Activated B cell treated with CpG ODN at 0.5 μM for 24 hours (primary cell): ENCODE measurements at regions not wholly inside any gene's neighbourhood (a gene's known extent, or its start where the extent isn't known, plus 50 kb on each side); places are given as distances from the start of the nearest gene placed in this dataset.
"Not testable (repeated sequence)": the region's sequence is repeated elsewhere in the genome, so short reads cannot be mapped to it uniquely, and the experiment has no call there.

Experiments
- ATAC-seq: fragments of 200-7000 bp; cut with Tn5 transposase; one replicate; pipeline ENCODE4 v1.10.0; 2021; ENCODE audit warnings: low read depth, mild to moderate bottlenecking, moderate library complexity
- CTCF ChIA-PET: fragments of 350-600 bp; sonication (Branson Sonifier 250); formaldehyde crosslinking; loops from one replicate; lab custom pipeline; 2021; ENCODE audit warnings: antibody characterized with exemption; lab: Charles Lee
- POLR2A ChIA-PET: fragments of 350-600 bp; sonication (Branson Sonifier 250); formaldehyde crosslinking; loops from one replicate; lab custom pipeline; 2021; ENCODE audit warnings: antibody characterized with exemption; lab: Charles Lee
- DNase-seq: peaks from one replicate; pipeline ENCODE4 v3.0.0; 2022
- H3K27ac Mint-ChIP-seq: one replicate; pipeline ENCODE4 v1.8.0; 2020; ENCODE audit warnings: mixed read lengths
- H3K27me3 Mint-ChIP-seq: one replicate; pipeline ENCODE4 v1.8.0; 2021; ENCODE audit warnings: mixed read lengths
- H3K36me3 Mint-ChIP-seq: one replicate; pipeline ENCODE4 v1.8.0; 2021; ENCODE audit warnings: low read depth, mixed read lengths
- H3K4me1 Mint-ChIP-seq: one replicate; pipeline ENCODE4 v1.8.0; 2021; ENCODE audit warnings: mixed read lengths
- H3K4me3 Mint-ChIP-seq: one replicate; pipeline ENCODE4 v1.8.0; 2020; ENCODE audit warnings: mild to moderate bottlenecking, mixed read lengths
- H3K9me3 Mint-ChIP-seq: one replicate; pipeline ENCODE4 v1.8.0; 2020; ENCODE audit warnings: mixed read lengths
- CTCF ChIP-seq: fragments of 200-600 bp; IDR thresholded peaks from one replicate; pipeline ENCODE4 v1.8.0; 2022; ENCODE audit warnings: antibody characterized with exemption, mild to moderate bottlenecking
- intact Hi-C: fragments of 100-400 bp; cut with micrococcal nuclease; formaldehyde crosslinking; loops from one replicate; pipeline ENCODE4 v1.15.1; 2024

GRCh38 chr1:65552484-65552883, 132.0 kb downstream of the LEPR start:
- intact Hi-C loops, ATAC-seq, H3K27ac Mint-ChIP-seq, H3K27me3 Mint-ChIP-seq, H3K4me1 Mint-ChIP-seq, CTCF ChIA-PET, H3K4me3 Mint-ChIP-seq, H3K36me3 Mint-ChIP-seq, DNase-seq, POLR2A ChIA-PET: not testable (repeated sequence)
- peaks cover 14% of the 10 kb centered on the region for H3K9me3 Mint-ChIP-seq

GRCh38 chr1:65554086-65554764, 133.8 kb downstream of the LEPR start:
- H3K4me3 Mint-ChIP-seq, ATAC-seq, H3K27me3 Mint-ChIP-seq, H3K27ac Mint-ChIP-seq, CTCF ChIA-PET, DNase-seq, H3K36me3 Mint-ChIP-seq, H3K4me1 Mint-ChIP-seq, intact Hi-C loops, POLR2A ChIA-PET: not testable (repeated sequence)
- peaks cover 14% of the 10 kb centered on the region for H3K9me3 Mint-ChIP-seq

- no peak overlapping the region for H3K4me3 Mint-ChIP-seq
- H3K27ac Mint-ChIP-seq, result no peak overlapping the region
- TF ChIP-seq CTCF, result no peak
- intact Hi-C loops, result no loop called here
- H3K36me3 Mint-ChIP-seq, result no peaks in the 10 kb centered on the region
- ChIA-PET CTCF (no interaction called here), POLR2A (no interaction called here)
- ATAC-seq (no peak), DNase-seq (no peak)
- H3K27me3 Mint-ChIP-seq, result no peaks in the 10 kb centered on the region
- no peaks in the 10 kb centered on the region for H3K4me1 Mint-ChIP-seq
- peaks cover 14% of the 10 kb centered on the region for H3K9me3 Mint-ChIP-seq
Measured at GRCh38 chr1:65554829-65555228, 134.4 kb downstream of the LEPR start.

GRCh38 chr1:65558215-65558614, 137.7 kb downstream of the LEPR start:
- CTCF ChIA-PET, result no interaction called here
- no peak for ATAC-seq
- no peak overlapping the region for H3K27ac Mint-ChIP-seq
- peaks cover 6% of the 10 kb centered on the region for H3K9me3 Mint-ChIP-seq
- no peak for TF ChIP-seq CTCF
- no peaks in the 10 kb centered on the region for H3K36me3 Mint-ChIP-seq
- H3K4me1 Mint-ChIP-seq, result no peaks in the 10 kb centered on the region
- DNase-seq, result no peak
- no peak overlapping the region for H3K4me3 Mint-ChIP-seq
- POLR2A ChIA-PET, result no interaction called here
- intact Hi-C loops, result no loop called here
- H3K27me3 Mint-ChIP-seq, result no peaks in the 10 kb centered on the region

- Mint-ChIP-seq H3K27me3 (no peaks in the 10 kb centered on the region), H3K27ac (no peak overlapping the region), H3K4me1 (no peaks in the 10 kb centered on the region), H3K36me3 (no peaks in the 10 kb centered on the region), H3K9me3 (peaks cover 3% of the 10 kb centered on the region), H3K4me3 (no peak overlapping the region)
- TF ChIP-seq CTCF, result no peak
- CTCF ChIA-PET, result no interaction called here
- ATAC-seq, result no peak
- no peak for DNase-seq
- POLR2A ChIA-PET, result no interaction called here
- intact Hi-C loops, result no loop called here
Measured at GRCh38 chr1:65564493-65564892, 144.0 kb downstream of the LEPR start.

- Mint-ChIP-seq H3K36me3 (no peaks in the 10 kb centered on the region), H3K4me3 (no peak overlapping the region), H3K4me1 (no peaks in the 10 kb centered on the region), H3K27ac (no peak overlapping the region), H3K27me3 (no peaks in the 10 kb centered on the region), H3K9me3 (peaks cover 3% of the 10 kb centered on the region)
- ATAC-seq, result no peak
- intact Hi-C loops, result no loop called here
- CTCF ChIA-PET, result no interaction called here
- TF ChIP-seq CTCF, result no peak
- POLR2A ChIA-PET, result no interaction called here
- no peak for DNase-seq
Measured at GRCh38 chr1:65568285-65568684, 147.8 kb downstream of the LEPR start.
